ENCODE measurements at regions not wholly inside any gene's neighbourhood (a gene's known extent, or its start where the extent isn't known, plus 50 kb on each side); places are given as distances from the start of the nearest gene placed in this dataset.

DNA sequence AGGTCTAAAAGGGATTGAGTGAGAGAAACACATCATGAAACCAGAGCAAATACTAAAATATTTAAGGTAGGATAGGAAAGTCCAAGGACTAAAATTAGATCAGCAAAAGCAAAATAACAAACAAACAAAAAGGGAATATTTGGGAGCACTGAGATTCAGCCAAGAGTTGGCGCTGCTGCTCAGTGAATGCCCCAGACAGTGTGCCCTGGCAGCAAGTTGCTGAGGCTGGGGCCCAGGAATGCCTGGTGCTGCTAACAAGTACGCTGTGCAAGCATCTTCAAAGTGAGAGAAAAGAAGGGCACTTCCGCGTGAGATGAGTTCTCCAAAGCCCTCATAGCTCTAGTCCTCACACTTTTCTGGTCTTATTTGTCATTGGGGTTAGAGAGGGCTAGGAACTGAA is 603.3 kb downstream of the EFNA5 start:
- H3K4me3 ChIP-seq (ENCODE audit: low read depth, low read length) = no peak overlapping the region
- no peak for DNase-seq (ENCODE audit: low read depth, low spot score)
- ChIA-PET CTCF (no interaction called here), POLR2A (no interaction called here)
- TF ChIP-seq, protein P1, sequence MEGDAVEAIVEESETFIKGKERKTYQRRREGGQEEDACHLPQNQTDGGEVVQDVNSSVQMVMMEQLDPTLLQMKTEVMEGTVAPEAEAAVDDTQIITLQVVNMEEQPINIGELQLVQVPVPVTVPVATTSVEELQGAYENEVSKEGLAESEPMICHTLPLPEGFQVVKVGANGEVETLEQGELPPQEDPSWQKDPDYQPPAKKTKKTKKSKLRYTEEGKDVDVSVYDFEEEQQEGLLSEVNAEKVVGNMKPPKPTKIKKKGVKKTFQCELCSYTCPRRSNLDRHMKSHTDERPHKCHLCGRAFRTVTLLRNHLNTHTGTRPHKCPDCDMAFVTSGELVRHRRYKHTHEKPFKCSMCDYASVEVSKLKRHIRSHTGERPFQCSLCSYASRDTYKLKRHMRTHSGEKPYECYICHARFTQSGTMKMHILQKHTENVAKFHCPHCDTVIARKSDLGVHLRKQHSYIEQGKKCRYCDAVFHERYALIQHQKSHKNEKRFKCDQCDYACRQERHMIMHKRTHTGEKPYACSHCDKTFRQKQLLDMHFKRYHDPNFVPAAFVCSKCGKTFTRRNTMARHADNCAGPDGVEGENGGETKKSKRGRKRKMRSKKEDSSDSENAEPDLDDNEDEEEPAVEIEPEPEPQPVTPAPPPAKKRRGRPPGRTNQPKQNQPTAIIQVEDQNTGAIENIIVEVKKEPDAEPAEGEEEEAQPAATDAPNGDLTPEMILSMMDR (IDR thresholded peaks at IDR 0.05; ENCODE audit: insufficient read depth, low read length, missing control alignments) = no peak

DNA sequence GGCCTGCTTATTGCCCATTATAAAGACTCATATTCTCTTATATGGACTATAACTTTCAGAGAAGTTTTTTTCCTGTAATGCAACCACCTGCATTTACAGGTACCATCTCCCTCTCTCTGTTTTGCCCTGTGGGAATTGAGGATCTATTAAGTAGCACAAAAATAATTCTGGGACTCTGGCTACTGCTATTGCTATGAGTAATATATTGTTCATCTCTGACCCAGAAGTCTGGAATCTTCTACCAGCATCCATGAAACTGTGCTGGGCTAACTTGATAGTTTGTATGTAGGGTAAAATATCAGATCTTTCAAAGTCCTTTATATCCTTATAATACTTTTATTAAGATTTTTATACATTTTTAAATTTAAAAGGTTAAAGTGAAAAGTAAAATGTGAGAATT is 607.2 kb downstream of the EFNA5 start:
- CTCF ChIA-PET = no interaction called here
- POLR2A ChIA-PET = no interaction called here

DNA sequence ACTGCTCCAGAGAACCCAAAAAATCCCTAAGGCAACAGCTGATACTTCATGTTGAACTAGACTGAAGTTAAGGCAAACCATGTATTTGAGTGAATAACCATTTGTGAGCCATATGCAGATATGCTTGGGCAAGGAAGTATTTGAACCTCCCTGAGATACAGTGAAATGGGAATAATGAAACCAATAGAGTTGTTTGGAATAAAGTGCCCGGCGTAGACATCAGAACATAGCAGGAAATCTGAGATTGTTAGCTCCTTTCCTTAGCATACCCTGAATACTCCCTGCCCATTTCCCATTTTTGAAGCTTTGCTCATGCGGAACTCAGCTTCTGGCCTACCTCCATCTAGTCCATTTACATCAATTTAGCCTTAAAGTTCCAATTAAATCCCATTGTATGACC is 611.9 kb downstream of the EFNA5 start:
- ChIA-PET POLR2A (no interaction called here), CTCF (no interaction called here)
- no peak overlapping the region for H3K4me3 ChIP-seq (ENCODE audit: low read depth, low read length)
- TF ChIP-seq, protein P1 (IDR thresholded peaks at IDR 0.05; ENCODE audit: insufficient read depth, low read length, missing control alignments) = no peak
- DNase-seq (ENCODE audit: low read depth, low spot score) = no peak

More for the DNA sequence above, 607.2 kb downstream of the EFNA5 start:
- DNase-seq (ENCODE audit: low read depth, low spot score) = no peak
- H3K4me3 ChIP-seq (ENCODE audit: low read depth, low read length) = no peak overlapping the region
- TF ChIP-seq, protein P1 (IDR thresholded peaks at IDR 0.05; ENCODE audit: insufficient read depth, low read length, missing control alignments) = no peak

DNA sequence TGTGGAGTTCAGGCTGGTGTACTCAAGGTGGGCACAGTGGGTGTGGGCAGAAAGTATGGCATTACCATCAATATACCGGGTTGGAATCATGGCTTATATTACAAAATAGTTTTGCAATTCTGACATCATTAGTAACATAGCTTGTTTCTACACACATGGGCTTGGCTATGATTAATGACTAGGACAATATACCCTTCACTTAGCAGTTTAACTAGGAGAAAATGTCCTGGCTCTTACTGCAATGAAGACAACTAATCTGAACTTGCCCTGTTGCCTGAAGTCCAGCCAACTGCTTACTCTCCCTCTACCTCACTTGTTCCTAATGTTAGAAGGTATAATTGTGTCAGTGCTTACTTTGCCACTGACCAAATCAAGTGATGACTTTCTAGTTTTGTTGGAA is 612.5 kb downstream of the EFNA5 start:
- ChIA-PET POLR2A (no interaction called here), CTCF (no interaction called here)
- H3K4me3 ChIP-seq (ENCODE audit: low read depth, low read length) = no peak overlapping the region
- no peak for DNase-seq (ENCODE audit: low read depth, low spot score)
- TF ChIP-seq, protein P1 (IDR thresholded peaks at IDR 0.05; ENCODE audit: insufficient read depth, low read length, missing control alignments) = no peak

DNA sequence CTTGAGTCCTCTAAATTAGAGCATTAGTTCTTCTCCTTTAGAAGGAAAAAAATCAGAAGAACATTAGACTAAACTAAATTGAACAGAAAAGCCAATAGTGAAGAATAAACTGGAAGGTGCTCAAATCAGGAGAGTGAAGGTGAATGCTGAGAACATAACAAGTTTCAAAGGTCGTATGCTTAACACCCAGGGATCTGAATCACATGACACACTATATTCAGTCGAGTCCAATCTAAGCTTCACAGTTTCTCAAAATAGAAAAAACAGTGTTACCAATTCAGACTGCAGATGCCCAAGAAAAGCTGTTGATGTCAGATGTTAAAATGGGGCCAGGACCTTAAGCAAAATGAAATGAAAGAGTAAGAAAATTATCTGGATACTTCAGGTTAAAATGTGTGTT is 614.5 kb downstream of the EFNA5 start:
- POLR2A ChIA-PET = no interaction called here
- no peak for DNase-seq (ENCODE audit: low read depth, low spot score)
- CTCF ChIA-PET = no interaction called here
- TF ChIP-seq, protein P1 (IDR thresholded peaks at IDR 0.05; ENCODE audit: insufficient read depth, low read length, missing control alignments) = no peak
- H3K4me3 ChIP-seq (ENCODE audit: low read depth, low read length) = no peak overlapping the region

DNA sequence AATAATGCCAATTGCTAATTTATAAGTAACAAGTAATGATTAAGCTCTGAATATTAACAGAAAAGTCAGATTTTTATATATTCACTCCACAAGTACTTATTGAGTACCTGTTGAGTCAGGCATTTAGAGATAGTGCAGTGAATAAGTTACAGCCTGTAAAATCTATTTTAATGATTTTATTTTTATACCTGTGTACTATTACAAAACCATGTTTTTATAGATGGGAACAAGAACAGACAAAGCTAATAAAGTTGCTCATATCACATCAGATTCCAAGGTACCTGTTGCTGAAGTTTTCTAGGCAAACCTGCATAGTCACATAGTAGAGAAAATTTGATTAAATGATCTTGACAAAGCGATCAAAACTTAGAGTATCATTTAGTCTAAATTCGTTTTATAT is 623.7 kb downstream of the EFNA5 start:
- ChIA-PET POLR2A (no interaction called here), CTCF (no interaction called here)
- TF ChIP-seq, protein P1 (IDR thresholded peaks at IDR 0.05; ENCODE audit: insufficient read depth, low read length, missing control alignments) = no peak
- no peak overlapping the region for H3K4me3 ChIP-seq (ENCODE audit: low read depth, low read length)
- DNase-seq (ENCODE audit: low read depth, low spot score) = no peak
